ENCODE measurements at regions not wholly inside any gene's neighbourhood (a gene's known extent, or its start where the extent isn't known, plus 50 kb on each side); places are given as distances from the start of the nearest gene placed in this dataset.

- Histone ChIP-seq H3K4me3 (ENCODE audit: severe bottlenecking) (no peak overlapping the region), H3K9me3 (ENCODE audit: severe bottlenecking) (no peaks in the 10 kb centered on the region), H3K4me1 (ENCODE audit: insufficient read depth, poor library complexity, severe bottlenecking) (no peaks in the 10 kb centered on the region), H3K27me3 (ENCODE audit: insufficient read depth, poor library complexity, severe bottlenecking) (no peaks in the 10 kb centered on the region), H3K27ac (ENCODE audit: poor library complexity, severe bottlenecking) (no peak overlapping the region), H3K36me3 (ENCODE audit: low read depth) (no peaks in the 10 kb centered on the region)
- ATAC-seq (ENCODE audit: low read depth) = no peak
- TF ChIP-seq CTCF (IDR thresholded peaks at IDR 0.05; ENCODE audit: poor library complexity, severe bottlenecking) = no peak
- DNase-seq (ENCODE audit: low spot score) = no peak
Measured at GRCh38 chr6:119895626-119896025, 546.1 kb upstream of the MAN1A1 start.

GRCh38 chr6:119894811-119895210 lies 545.2 kb upstream of the MAN1A1 start:
- no peak for DNase-seq (ENCODE audit: low spot score)
- ATAC-seq (ENCODE audit: low read depth) = no peak
- H3K36me3 ChIP-seq (ENCODE audit: low read depth) = no peaks in the 10 kb centered on the region
- no peak overlapping the region for H3K4me3 ChIP-seq (ENCODE audit: severe bottlenecking)
- peak overlapping the region; percentile 22 for H3K27ac ChIP-seq (ENCODE audit: poor library complexity, severe bottlenecking)
- no peaks in the 10 kb centered on the region for H3K9me3 ChIP-seq (ENCODE audit: severe bottlenecking)
- no peaks in the 10 kb centered on the region for H3K27me3 ChIP-seq (ENCODE audit: insufficient read depth, poor library complexity, severe bottlenecking)
- no peak for TF ChIP-seq CTCF (IDR thresholded peaks at IDR 0.05; ENCODE audit: poor library complexity, severe bottlenecking)
- no peaks in the 10 kb centered on the region for H3K4me1 ChIP-seq (ENCODE audit: insufficient read depth, poor library complexity, severe bottlenecking)

GRCh38 chr6:119891644-119892043 lies 542.1 kb upstream of the MAN1A1 start:
- Histone ChIP-seq H3K9me3 (ENCODE audit: severe bottlenecking) (no peaks in the 10 kb centered on the region), H3K27me3 (ENCODE audit: insufficient read depth, poor library complexity, severe bottlenecking) (no peaks in the 10 kb centered on the region), H3K36me3 (ENCODE audit: low read depth) (no peaks in the 10 kb centered on the region), H3K4me3 (ENCODE audit: severe bottlenecking) (no peak overlapping the region), H3K4me1 (ENCODE audit: insufficient read depth, poor library complexity, severe bottlenecking) (no peaks in the 10 kb centered on the region), H3K27ac (ENCODE audit: poor library complexity, severe bottlenecking) (no peak overlapping the region)
- ATAC-seq (ENCODE audit: low read depth) (no peak), DNase-seq (ENCODE audit: low spot score) (no peak)
- no peak for TF ChIP-seq CTCF (IDR thresholded peaks at IDR 0.05; ENCODE audit: poor library complexity, severe bottlenecking)

- H3K27ac ChIP-seq (ENCODE audit: poor library complexity, severe bottlenecking) = no peak overlapping the region
- H3K27me3 ChIP-seq (ENCODE audit: insufficient read depth, poor library complexity, severe bottlenecking) = no peaks in the 10 kb centered on the region
- no peaks in the 10 kb centered on the region for H3K36me3 ChIP-seq (ENCODE audit: low read depth)
- no peak for TF ChIP-seq CTCF (IDR thresholded peaks at IDR 0.05; ENCODE audit: poor library complexity, severe bottlenecking)
- no peaks in the 10 kb centered on the region for H3K9me3 ChIP-seq (ENCODE audit: severe bottlenecking)
- H3K4me3 ChIP-seq (ENCODE audit: severe bottlenecking) = no peak overlapping the region
- no peaks in the 10 kb centered on the region for H3K4me1 ChIP-seq (ENCODE audit: insufficient read depth, poor library complexity, severe bottlenecking)
- no peak for DNase-seq (ENCODE audit: low spot score)
- ATAC-seq (ENCODE audit: low read depth) = no peak
Measured at GRCh38 chr6:119891206-119891605, 541.6 kb upstream of the MAN1A1 start.

- H3K4me1 ChIP-seq (ENCODE audit: insufficient read depth, poor library complexity, severe bottlenecking) = no peaks in the 10 kb centered on the region
- no peak overlapping the region for H3K27ac ChIP-seq (ENCODE audit: poor library complexity, severe bottlenecking)
- no peak overlapping the region for H3K4me3 ChIP-seq (ENCODE audit: severe bottlenecking)
- TF ChIP-seq CTCF (IDR thresholded peaks at IDR 0.05; ENCODE audit: poor library complexity, severe bottlenecking) = no peak
- H3K36me3 ChIP-seq (ENCODE audit: low read depth) = no peaks in the 10 kb centered on the region
- ATAC-seq (ENCODE audit: low read depth) (no peak), DNase-seq (ENCODE audit: low spot score) (no peak)
- H3K9me3 ChIP-seq (ENCODE audit: severe bottlenecking) = no peaks in the 10 kb centered on the region
- H3K27me3 ChIP-seq (ENCODE audit: insufficient read depth, poor library complexity, severe bottlenecking) = no peaks in the 10 kb centered on the region
Measured at GRCh38 chr6:119890470-119890869, 540.9 kb upstream of the MAN1A1 start.
